ENCODE measurements at regions not wholly inside any gene's neighbourhood (a gene's known extent, or its start where the extent isn't known, plus 50 kb on each side); places are given as distances from the start of the nearest gene placed in this dataset.

DNA sequence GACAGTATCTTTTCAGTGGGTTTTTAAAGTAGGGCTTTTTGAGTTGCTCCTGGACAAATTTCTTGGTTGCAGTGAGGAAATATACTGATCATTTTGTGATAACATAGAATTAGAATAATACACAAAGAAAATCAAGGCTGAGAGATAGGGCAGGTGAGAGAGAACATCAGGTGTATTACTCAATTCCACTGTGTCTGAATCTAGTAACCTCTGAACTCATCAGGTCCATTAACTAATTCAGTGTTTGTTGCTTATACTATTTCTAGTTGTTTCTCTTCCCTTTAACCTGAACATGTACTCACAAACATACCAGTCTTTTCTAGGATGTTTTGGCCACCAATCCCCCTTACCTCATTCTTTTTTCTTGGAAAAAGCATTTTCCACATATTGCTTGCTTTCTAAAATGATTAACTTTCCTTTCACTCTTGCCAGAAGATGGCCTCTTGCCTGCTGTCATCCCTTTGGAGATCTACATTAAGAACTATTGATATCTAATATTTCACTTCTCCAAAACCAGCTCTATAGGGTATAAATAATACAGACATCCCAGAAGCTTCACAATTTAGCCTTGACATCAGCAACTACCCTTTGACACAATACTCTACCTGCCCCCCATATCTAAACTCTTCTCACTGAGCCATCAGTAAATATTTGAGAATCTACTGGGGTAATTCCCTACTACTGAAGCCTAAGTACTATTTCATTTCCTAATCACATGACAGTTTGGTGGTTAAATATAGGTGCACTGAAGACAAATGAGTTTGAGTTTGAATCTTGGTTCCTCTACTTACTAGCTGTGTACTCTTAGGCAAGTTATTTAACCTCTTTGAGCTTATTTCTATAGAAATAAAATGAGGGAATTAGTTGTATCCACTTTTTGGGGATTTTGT lies 470.8 kb upstream of the IGFBP7 start:
- TF ChIP-seq, protein P1, sequence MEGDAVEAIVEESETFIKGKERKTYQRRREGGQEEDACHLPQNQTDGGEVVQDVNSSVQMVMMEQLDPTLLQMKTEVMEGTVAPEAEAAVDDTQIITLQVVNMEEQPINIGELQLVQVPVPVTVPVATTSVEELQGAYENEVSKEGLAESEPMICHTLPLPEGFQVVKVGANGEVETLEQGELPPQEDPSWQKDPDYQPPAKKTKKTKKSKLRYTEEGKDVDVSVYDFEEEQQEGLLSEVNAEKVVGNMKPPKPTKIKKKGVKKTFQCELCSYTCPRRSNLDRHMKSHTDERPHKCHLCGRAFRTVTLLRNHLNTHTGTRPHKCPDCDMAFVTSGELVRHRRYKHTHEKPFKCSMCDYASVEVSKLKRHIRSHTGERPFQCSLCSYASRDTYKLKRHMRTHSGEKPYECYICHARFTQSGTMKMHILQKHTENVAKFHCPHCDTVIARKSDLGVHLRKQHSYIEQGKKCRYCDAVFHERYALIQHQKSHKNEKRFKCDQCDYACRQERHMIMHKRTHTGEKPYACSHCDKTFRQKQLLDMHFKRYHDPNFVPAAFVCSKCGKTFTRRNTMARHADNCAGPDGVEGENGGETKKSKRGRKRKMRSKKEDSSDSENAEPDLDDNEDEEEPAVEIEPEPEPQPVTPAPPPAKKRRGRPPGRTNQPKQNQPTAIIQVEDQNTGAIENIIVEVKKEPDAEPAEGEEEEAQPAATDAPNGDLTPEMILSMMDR (IDR thresholded peaks at IDR 0.05): no peak
- TF ChIP-seq EP300 (IDR thresholded peaks at IDR 0.05): no peak
- TF ChIP-seq POLR2A (IDR thresholded peaks at IDR 0.05): no peak
